ENCODE measurements at regions not wholly inside any gene's neighbourhood (a gene's known extent, or its start where the extent isn't known, plus 50 kb on each side); places are given as distances from the start of the nearest gene placed in this dataset.

- H3K27me3 ChIP-seq (ENCODE audit: insufficient read depth) = no peaks in the 10 kb centered on the region
- ATAC-seq (no peak), DNase-seq (ENCODE audit: low spot score) (no peak)
- H4K20me1 ChIP-seq (replicated peaks; ENCODE audit: insufficient read depth) = no peaks in the 10 kb centered on the region
- H3K4me1 ChIP-seq (ENCODE audit: insufficient read depth) = no peaks in the 10 kb centered on the region
- no peaks in the 10 kb centered on the region for H3K36me3 ChIP-seq (ENCODE audit: insufficient read depth)
- H3K4me2 ChIP-seq = no peak overlapping the region
- H3K4me3 ChIP-seq = no peak overlapping the region
- H3K79me2 ChIP-seq (replicated peaks; ENCODE audit: insufficient read depth) = no peaks in the 10 kb centered on the region
- H3K4me1 Mint-ChIP-seq = no peaks in the 10 kb centered on the region
- H3K27ac ChIP-seq (ENCODE audit: low read depth) = no peak overlapping the region
- H3K9me2 ChIP-seq (ENCODE audit: insufficient read depth) = no peaks in the 10 kb centered on the region
- no peak overlapping the region for H2AFZ ChIP-seq
- no peaks in the 10 kb centered on the region for H3F3A ChIP-seq (replicated peaks; ENCODE audit: low read depth)
- no peak for TF ChIP-seq STAT1 (IDR thresholded peaks at IDR 0.05; ENCODE audit: unreplicated experiment)
- TF ChIP-seq JUNB (IDR thresholded peaks at IDR 0.05; ENCODE audit: unreplicated experiment) = no peak
- no peak for TF ChIP-seq NANOG (IDR thresholded peaks at IDR 0.05; ENCODE audit: borderline replicate concordance)
- TF ChIP-seq ETS1 (IDR thresholded peaks at IDR 0.05) = no peak
- no peak for TF ChIP-seq POLR2AphosphoS5 (IDR thresholded peaks at IDR 0.05; ENCODE audit: low read depth)
- no peak for TF ChIP-seq CTCF (conservative IDR thresholded peaks at IDR 0.05; ENCODE audit: low read depth in 2 of 2)
- no peaks in the 10 kb centered on the region for H3K27me3 Mint-ChIP-seq (ENCODE audit: insufficient read depth, low read depth, poor library complexity)
- H3K27ac Mint-ChIP-seq = no peak overlapping the region
- H3K4me3 Mint-ChIP-seq = no peak overlapping the region
- no peaks in the 10 kb centered on the region for H3K36me3 Mint-ChIP-seq (ENCODE audit: low read depth)
- no peaks in the 10 kb centered on the region for H3K9me3 Mint-ChIP-seq
These were observed 954.5 kb upstream of the LRFN5 start for GRCh38 chr14:40652089-40652691.

- H3K27me3 Mint-ChIP-seq (ENCODE audit: insufficient read depth, low read depth, poor library complexity) = no peaks in the 10 kb centered on the region
- H3K27me3 ChIP-seq (ENCODE audit: insufficient read depth) = no peaks in the 10 kb centered on the region
- no peak for DNase-seq (ENCODE audit: low spot score)
- H4K20me1 ChIP-seq (replicated peaks; ENCODE audit: insufficient read depth) = no peaks in the 10 kb centered on the region
- H3K36me3 Mint-ChIP-seq (ENCODE audit: low read depth) = no peaks in the 10 kb centered on the region
- no peak overlapping the region for H3K27ac Mint-ChIP-seq
- no peak for ATAC-seq
- H3K27ac ChIP-seq (ENCODE audit: low read depth) = no peak overlapping the region
- H3K9me2 ChIP-seq (ENCODE audit: insufficient read depth) = 0 out of 2 replicates have a peak, but pooled peaks cover 5% of the 10 kb centered on the region
- no peaks in the 10 kb centered on the region; the same call in 2 of the 3 replicates for H3K4me1 Mint-ChIP-seq
- H3K79me2 ChIP-seq (replicated peaks; ENCODE audit: insufficient read depth) = no peaks in the 10 kb centered on the region
- peak overlapping the region; percentile 72 for H3K4me2 ChIP-seq
- H3K4me3 ChIP-seq = peak overlapping the region; percentile 58
- H3K36me3 ChIP-seq (ENCODE audit: insufficient read depth) = no peaks in the 10 kb centered on the region
- H2AFZ ChIP-seq = peak overlapping the region; percentile 95
- H3K4me3 Mint-ChIP-seq = peak overlapping the region; percentile 54; the same call in 2 of the 3 replicates
- H3K9me3 Mint-ChIP-seq = no peaks in the 10 kb centered on the region
- no peaks in the 10 kb centered on the region for H3F3A ChIP-seq (replicated peaks; ENCODE audit: low read depth)
- H3K4me1 ChIP-seq (ENCODE audit: insufficient read depth) = peaks cover 9% of the 10 kb centered on the region; the same call in 1 of the 2 replicates
- TF ChIP-seq CREB1 (CRISPR knock-in tag; IDR thresholded peaks at IDR 0.05; ENCODE audit: low read depth) (no peak), JUNB (IDR thresholded peaks at IDR 0.05; ENCODE audit: unreplicated experiment) (no peak), CTCF (conservative IDR thresholded peaks at IDR 0.05; ENCODE audit: low read depth in 2 of 2) (no peak), REST (IDR thresholded peaks at IDR 0.05; ENCODE audit: unreplicated experiment) (no peak), ZNF114 (CRISPR knock-in tag; IDR thresholded peaks at IDR 0.05) (no peak), EZH2 (IDR thresholded peaks at IDR 0.05; ENCODE audit: low read depth, unreplicated experiment) (no peak), EZH2phosphoT487 (IDR thresholded peaks at IDR 0.05; ENCODE audit: unreplicated experiment) (no peak), ZNF331 (CRISPR knock-in tag; IDR thresholded peaks at IDR 0.05; ENCODE audit: low read depth) (no peak), ETS1 (IDR thresholded peaks at IDR 0.05) (no peak), NANOG (IDR thresholded peaks at IDR 0.05; ENCODE audit: borderline replicate concordance) (no peak), POLR2AphosphoS5 (IDR thresholded peaks at IDR 0.05; ENCODE audit: low read depth) (no peak)
These were observed 976.2 kb upstream of the LRFN5 start for GRCh38 chr14:40630471-40630870.

All from GM23338 (cell line).